Tibial artery (tissue), 4 donors: ENCODE measurements at regions not wholly inside any gene's neighbourhood (a gene's known extent, or its start where the extent isn't known, plus 50 kb on each side); places are given as distances from the start of the nearest gene placed in this dataset.
"Not testable (repeated sequence)": the region's sequence is repeated elsewhere in the genome, so short reads cannot be mapped to it uniquely, and the experiment has no call there.

Experiments used
- DNase-seq, 2 donors: peaks; one replicate each; pipeline ENCODE4 v3.0.0-alpha.2; 2019
- H3K27ac ChIP-seq, 2 donors: fragments of 200-600 bp; sonication (generic) in 1 of 2; 1 replicate in 1 of 2; 2 replicates in 1 of 2; pipeline ENCODE4 v1.5.1; 2018 to 2019; ENCODE audit warnings: mild to moderate bottlenecking in 1 of 2
- H3K27me3 ChIP-seq, 2 donors: fragments of 200-600 bp; sonication (generic) in 1 of 2; one replicate each; pipeline versions ENCODE4 v1.5.1 to v1.6.0; 2016 to 2019
- H3K36me3 ChIP-seq, 3 donors: fragments of 200-600 bp; sonication (generic) in 2 of 3; one replicate each; pipeline ENCODE4 v1.5.1; 2016 to 2019; ENCODE audit warnings: mild to moderate bottlenecking in 2 of 3
- H3K4me1 ChIP-seq, 4 donors: fragments of 200-600 bp; sonication (generic) in 2 of 4; 1 replicate in 3 of 4; 2 replicates in 1 of 4; pipeline ENCODE4 v1.5.1; 2016 to 2019
- H3K4me3 ChIP-seq, 2 donors: fragments of 200-600 bp; sonication (generic) in 1 of 2; 1 replicate in 1 of 2; 2 replicates in 1 of 2; pipeline ENCODE4 v1.5.1; 2018 to 2019; ENCODE audit warnings: mild to moderate bottlenecking in 2 of 2
- H3K9me3 ChIP-seq, 3 donors: fragments of 200-600 bp; sonication (generic) in 1 of 3; one replicate each; pipeline ENCODE4 v1.5.1; 2016 to 2019
- intact Hi-C: fragments of 100-400 bp; cut with DNase I; formaldehyde crosslinking; loops from one replicate; pipeline ENCODE4 v1.15.0; 2023; ENCODE audit warnings: low total_unique reads
- TF ChIP-seq, protein P1 (sequence below), 2 experiments: fragments of 200-600 bp in 1 of 2; fragments of 450-650 bp in 1 of 2; IDR thresholded peaks; one replicate each; pipeline ENCODE4 v1.5.1; 2017 to 2019; ENCODE audit warnings: antibody characterized with exemption in 2 of 2, mild to moderate bottlenecking in 1 of 2, moderate library complexity in 1 of 2

GRCh38 chr5:79888643-79889042, 102.4 kb downstream of the MTX3 start:
- H3K27me3 ChIP-seq = peaks cover 0 to 6% of the 10 kb centered on the region in 2 donors
- intact Hi-C loops = no loop called here
- H3K36me3 ChIP-seq = no peaks in the 10 kb centered on the region
- H3K4me3 ChIP-seq = no peak overlapping the region
- TF ChIP-seq, protein P1, sequence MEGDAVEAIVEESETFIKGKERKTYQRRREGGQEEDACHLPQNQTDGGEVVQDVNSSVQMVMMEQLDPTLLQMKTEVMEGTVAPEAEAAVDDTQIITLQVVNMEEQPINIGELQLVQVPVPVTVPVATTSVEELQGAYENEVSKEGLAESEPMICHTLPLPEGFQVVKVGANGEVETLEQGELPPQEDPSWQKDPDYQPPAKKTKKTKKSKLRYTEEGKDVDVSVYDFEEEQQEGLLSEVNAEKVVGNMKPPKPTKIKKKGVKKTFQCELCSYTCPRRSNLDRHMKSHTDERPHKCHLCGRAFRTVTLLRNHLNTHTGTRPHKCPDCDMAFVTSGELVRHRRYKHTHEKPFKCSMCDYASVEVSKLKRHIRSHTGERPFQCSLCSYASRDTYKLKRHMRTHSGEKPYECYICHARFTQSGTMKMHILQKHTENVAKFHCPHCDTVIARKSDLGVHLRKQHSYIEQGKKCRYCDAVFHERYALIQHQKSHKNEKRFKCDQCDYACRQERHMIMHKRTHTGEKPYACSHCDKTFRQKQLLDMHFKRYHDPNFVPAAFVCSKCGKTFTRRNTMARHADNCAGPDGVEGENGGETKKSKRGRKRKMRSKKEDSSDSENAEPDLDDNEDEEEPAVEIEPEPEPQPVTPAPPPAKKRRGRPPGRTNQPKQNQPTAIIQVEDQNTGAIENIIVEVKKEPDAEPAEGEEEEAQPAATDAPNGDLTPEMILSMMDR (IDR thresholded peaks at IDR 0.05) = no peak
- H3K27ac ChIP-seq = no peak overlapping the region
- no peaks in the 10 kb centered on the region for H3K9me3 ChIP-seq
- DNase-seq = no peak
- no peaks in the 10 kb centered on the region for H3K4me1 ChIP-seq

DNA sequence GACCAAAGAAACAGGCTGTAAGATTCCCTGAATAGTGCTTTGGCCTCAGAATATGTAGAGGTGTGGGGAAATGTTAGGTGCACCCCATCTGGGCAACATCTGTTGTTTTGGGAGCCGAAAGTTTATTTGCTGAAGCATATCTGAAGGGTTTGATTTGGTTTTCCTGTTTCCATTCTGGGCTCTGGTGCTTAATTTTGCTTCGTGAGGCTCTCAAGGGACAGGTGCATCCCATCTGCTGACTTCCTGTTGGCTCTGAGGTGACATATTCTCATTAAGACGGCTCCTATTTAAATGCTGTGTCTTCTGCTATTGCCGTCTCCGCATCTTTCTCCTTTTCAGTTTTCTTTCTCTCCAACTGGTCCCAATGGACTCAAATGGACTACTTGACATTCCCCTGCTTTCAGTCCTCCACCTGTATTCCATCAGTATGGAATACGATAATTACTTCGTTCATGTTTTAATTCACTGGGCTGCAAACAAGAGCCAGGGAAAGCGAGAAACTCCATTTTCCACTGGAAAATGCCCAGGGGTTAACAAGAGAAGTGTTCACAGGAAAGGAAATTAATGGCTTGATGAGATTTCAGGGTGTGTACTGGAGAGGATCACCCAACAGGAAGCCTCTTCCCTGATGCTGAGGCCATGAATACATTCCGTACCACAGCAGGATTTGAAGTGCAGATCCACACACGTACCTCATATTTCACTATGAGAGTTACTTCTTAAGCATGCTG, 104.0 kb downstream of the MTX3 start:
- Histone ChIP-seq H3K27ac (no peak overlapping the region), H3K9me3 (no peaks in the 10 kb centered on the region), H3K4me1 (no peaks in the 10 kb centered on the region), H3K36me3 (no peaks in the 10 kb centered on the region), H3K27me3 (no peaks in the 10 kb centered on the region), H3K4me3 (no peak overlapping the region)
- no peak for DNase-seq
- intact Hi-C loops = no loop called here
- TF ChIP-seq, protein P1 (IDR thresholded peaks at IDR 0.05) = no peak

DNA sequence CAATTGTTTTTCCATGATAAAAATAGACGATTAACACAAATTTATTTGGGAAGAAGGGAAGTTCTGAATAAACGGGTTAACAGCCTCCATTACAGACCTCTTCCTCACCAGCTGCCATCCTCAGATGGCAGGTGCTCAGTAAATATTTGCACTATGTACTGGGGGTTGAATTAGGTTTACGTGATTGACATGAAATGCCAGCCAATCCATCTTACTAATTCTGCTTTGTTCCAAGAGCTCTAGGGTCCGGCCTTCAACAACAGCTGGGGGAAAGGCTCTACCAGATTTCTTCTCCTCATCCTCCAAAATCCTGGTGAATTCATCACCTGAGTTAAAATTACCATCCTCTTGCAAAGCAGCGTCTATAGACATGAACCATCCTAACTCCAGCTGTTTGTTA, 104.6 kb downstream of the MTX3 start:
- TF ChIP-seq, protein P1 (IDR thresholded peaks at IDR 0.05) = no peak
- H3K9me3 ChIP-seq = no peaks in the 10 kb centered on the region

DNA sequence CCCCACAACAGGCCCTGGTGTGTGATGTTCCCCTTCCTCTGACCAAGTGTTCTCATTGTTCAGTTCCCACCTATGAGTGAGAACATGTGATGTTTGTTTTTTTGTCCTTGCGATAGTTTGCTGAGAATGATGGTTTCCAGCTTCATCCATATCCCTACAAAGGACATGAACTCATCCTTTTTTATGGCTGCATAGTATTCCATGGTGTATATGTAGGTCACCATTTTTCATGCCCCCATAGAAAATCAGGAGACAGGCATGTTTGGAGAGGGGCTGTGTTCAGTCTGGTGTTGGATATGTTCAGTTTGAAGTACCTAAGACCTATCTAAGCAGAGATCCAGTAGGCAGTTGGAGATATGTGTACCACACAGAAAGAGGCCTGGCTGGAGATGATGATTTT, 111.2 kb downstream of the MTX3 start:
- H3K27me3 ChIP-seq, H3K4me3 ChIP-seq, H3K36me3 ChIP-seq, intact Hi-C loops, DNase-seq, H3K4me1 ChIP-seq, H3K9me3 ChIP-seq, H3K27ac ChIP-seq: not testable (repeated sequence)

More for the DNA sequence above, 104.6 kb downstream of the MTX3 start:
- H3K27ac ChIP-seq = no peak overlapping the region
- H3K36me3 ChIP-seq = no peaks in the 10 kb centered on the region
- DNase-seq = no peak
- no peak overlapping the region for H3K4me3 ChIP-seq
- H3K4me1 ChIP-seq = no peaks in the 10 kb centered on the region
- no peaks in the 10 kb centered on the region for H3K27me3 ChIP-seq
- intact Hi-C loops = no loop called here

DNA sequence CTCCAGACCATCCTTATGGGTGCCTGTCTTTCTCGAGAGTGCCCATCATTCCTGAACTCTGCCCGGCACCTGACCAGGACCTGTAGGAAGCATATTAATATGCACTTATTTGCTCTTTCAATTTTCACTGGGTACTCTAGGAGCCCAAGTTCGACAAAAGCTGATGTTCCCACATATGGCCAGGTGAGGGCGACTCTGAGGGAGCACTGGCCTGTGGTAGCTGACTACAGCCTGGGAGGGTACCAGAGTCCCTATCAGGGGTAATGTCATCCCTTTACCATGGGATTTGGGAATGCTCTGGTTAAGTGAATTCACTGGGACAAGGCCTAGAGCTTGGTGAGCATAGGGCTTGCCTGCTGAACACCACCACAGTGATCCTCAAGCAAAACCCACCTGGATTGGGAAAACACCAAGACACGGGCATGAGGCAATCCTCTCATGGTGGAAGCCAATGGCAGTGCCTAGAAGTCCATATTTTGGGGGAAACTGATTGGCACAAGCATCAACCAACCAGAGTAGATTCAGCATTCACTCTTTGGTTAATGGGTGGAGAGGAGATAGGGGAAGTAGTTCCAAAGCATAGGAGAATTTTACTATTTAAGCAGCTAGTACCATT, 112.2 kb downstream of the MTX3 start:
- no peak for DNase-seq
- Histone ChIP-seq H3K36me3 (no peaks in the 10 kb centered on the region), H3K27ac (no peak overlapping the region), H3K27me3 (no peaks in the 10 kb centered on the region), H3K4me1 (no peaks in the 10 kb centered on the region), H3K9me3 (no peaks in the 10 kb centered on the region), H3K4me3 (no peak overlapping the region)
- TF ChIP-seq, protein P1 (IDR thresholded peaks at IDR 0.05) = no peak
- intact Hi-C loops = no loop called here

GRCh38 chr5:79878136-79878679, 112.9 kb downstream of the MTX3 start:
- intact Hi-C loops = no loop called here

More at GRCh38 chr5:79878136-79878679, 112.9 kb downstream of the MTX3 start:
- no peak for DNase-seq
- H3K9me3 ChIP-seq = no peaks in the 10 kb centered on the region
- TF ChIP-seq, protein P1 (IDR thresholded peaks at IDR 0.05) = no peak
- no peaks in the 10 kb centered on the region for H3K4me1 ChIP-seq
- no peaks in the 10 kb centered on the region for H3K27me3 ChIP-seq
- no peak overlapping the region for H3K4me3 ChIP-seq
- no peaks in the 10 kb centered on the region for H3K36me3 ChIP-seq
- no peak overlapping the region for H3K27ac ChIP-seq
